Medulla oblongata (tissue), 1 donor: ENCODE measurements at regions not wholly inside any gene's neighbourhood (a gene's known extent, or its start where the extent isn't known, plus 50 kb on each side); places are given as distances from the start of the nearest gene placed in this dataset.

ENCODE experiments used
- DNase-seq: peaks from one replicate; pipeline ENCODE4 v3.0.0-alpha.2; 2015; ENCODE audit errors: extremely low spot score

- no peak for DNase-seq
Observed at GRCh38 chr15:62684123-62684808, 358.3 kb upstream of the TPM1 start.

- peak; percentile 12 for DNase-seq
Observed at GRCh38 chr15:62691008-62691407, 351.5 kb upstream of the TPM1 start.

- DNase-seq: no peak
Observed at GRCh38 chr15:62697636-62698035, 344.9 kb upstream of the TPM1 start.

- no peak for DNase-seq
Observed at GRCh38 chr15:62698646-62699045, 343.9 kb upstream of the TPM1 start.

GRCh38 chr15:62706317-62706716 lies 336.2 kb upstream of the TPM1 start:
- no peak for DNase-seq

- no peak for DNase-seq
Observed at GRCh38 chr15:62708470-62708869, 334.1 kb upstream of the TPM1 start.

GRCh38 chr15:62709261-62709660 lies 333.3 kb upstream of the TPM1 start:
- no peak for DNase-seq

- DNase-seq: no peak
Observed at GRCh38 chr15:62711691-62712454, 330.7 kb upstream of the TPM1 start.

- no peak for DNase-seq
Observed at GRCh38 chr15:62712455-62712839, 330.1 kb upstream of the TPM1 start.

GRCh38 chr15:62715946-62716345 lies 326.6 kb upstream of the TPM1 start:
- DNase-seq: no peak

GRCh38 chr15:62717496-62717895 lies 325.1 kb upstream of the TPM1 start:
- no peak for DNase-seq

- DNase-seq: no peak
Observed at GRCh38 chr15:62719316-62719715, 323.2 kb upstream of the TPM1 start.

GRCh38 chr15:62722237-62722636 lies 320.3 kb upstream of the TPM1 start:
- no peak for DNase-seq

- no peak for DNase-seq
Observed at GRCh38 chr15:62726461-62726860, 316.1 kb upstream of the TPM1 start.

- DNase-seq: no peak
Observed at GRCh38 chr15:62727501-62727900, 315.0 kb upstream of the TPM1 start.

- DNase-seq: no peak
Observed at GRCh38 chr15:62730825-62731224, 311.7 kb upstream of the TPM1 start.

- no peak for DNase-seq
Observed at GRCh38 chr15:62732078-62732477, 310.5 kb upstream of the TPM1 start.

- DNase-seq: no peak
Observed at GRCh38 chr15:62734706-62735105, 307.8 kb upstream of the TPM1 start.

- DNase-seq: no peak
Observed at GRCh38 chr15:62736756-62737155, 305.8 kb upstream of the TPM1 start.

GRCh38 chr15:62737551-62737950 lies 305.0 kb upstream of the TPM1 start:
- DNase-seq: no peak

GRCh38 chr15:62739082-62739481 lies 303.5 kb upstream of the TPM1 start:
- peak; percentile 13 for DNase-seq

- DNase-seq: peak; percentile 22
Observed at GRCh38 chr15:62739507-62739906, 303.0 kb upstream of the TPM1 start.
